NCI-H1694 (cell line): ENCODE measurements at regions not wholly inside any gene's neighbourhood (a gene's known extent, or its start where the extent isn't known, plus 50 kb on each side); places are given as distances from the start of the nearest gene placed in this dataset.
"Not testable (repeated sequence)": the region's sequence is repeated elsewhere in the genome, so short reads cannot be mapped to it uniquely, and the experiment has no call there.

Experiments used
- DNase-seq: peaks from one replicate; lab custom pipeline; 2025; lab: John Stamatoyannopoulos, UW

DNA sequence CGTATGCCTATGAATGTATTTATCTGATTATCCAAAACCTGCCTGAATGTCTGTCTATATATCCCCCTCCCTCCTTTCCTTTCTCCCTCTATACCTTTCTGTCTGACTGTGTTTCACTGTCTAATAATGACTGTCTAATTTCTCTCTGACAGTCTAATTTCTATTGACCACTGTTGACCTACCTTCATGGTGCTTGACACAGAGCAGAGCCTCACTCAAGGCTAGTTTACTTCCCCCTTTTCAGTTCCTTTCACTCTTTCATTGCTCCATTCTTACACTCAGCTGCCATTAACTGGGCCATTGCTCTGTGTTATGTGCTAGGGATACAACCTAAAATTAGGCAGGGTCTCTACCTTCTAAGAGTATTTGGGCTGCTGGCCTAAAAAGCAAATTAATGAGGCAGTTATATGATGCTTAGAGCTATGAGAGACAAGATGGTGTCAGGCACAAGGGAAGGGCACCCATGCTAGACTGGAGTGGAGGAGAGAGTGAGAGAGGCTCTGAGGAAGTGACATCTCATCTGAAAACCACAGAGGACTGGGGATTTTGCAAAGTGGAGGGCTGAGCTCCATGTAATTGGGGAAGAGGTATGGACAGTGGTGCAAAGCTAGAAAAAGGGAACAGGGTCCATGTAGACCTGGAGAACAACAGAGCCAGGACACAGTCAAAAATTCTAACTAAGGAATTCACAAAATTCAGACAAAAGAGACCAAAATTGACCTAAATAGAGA lies 348.6 kb upstream of the CHRNA7 start:
- DNase-seq = not testable (repeated sequence)

- not testable (repeated sequence) for DNase-seq
These were observed 343.2 kb upstream of the CHRNA7 start for GRCh38 chr15:31687088-31687487.

- not testable (repeated sequence) for DNase-seq
These were observed 333.8 kb upstream of the CHRNA7 start for GRCh38 chr15:31696509-31696908.

DNA sequence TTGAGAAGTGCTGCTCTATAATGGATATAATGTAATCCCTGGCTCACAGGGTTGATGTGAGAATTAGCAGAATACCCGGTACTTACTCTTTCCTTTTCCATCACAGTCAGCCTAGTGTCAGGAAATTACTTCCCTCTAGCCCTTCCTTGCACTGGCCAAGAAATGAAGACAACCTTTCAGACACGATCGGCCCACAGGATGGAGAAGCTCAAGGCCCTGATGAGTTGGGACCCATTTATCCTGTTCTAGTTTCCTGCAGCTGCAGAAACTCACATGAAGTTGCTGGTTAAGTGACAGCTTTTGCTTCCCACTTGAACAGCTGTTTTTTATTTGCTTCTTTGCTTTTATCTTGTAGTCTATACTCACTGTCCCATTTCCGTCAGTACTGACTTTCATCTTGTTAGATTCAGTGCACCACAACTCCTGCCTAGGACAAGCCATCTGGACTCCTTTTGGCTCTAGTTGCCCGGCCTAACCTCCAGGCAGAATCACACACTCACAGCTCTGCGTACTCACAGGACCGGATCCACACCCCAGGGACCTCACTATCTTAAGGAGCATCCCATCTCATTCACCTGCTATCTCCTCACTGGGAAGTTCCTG lies 325.1 kb upstream of the CHRNA7 start:
- DNase-seq = not testable (repeated sequence)

DNA sequence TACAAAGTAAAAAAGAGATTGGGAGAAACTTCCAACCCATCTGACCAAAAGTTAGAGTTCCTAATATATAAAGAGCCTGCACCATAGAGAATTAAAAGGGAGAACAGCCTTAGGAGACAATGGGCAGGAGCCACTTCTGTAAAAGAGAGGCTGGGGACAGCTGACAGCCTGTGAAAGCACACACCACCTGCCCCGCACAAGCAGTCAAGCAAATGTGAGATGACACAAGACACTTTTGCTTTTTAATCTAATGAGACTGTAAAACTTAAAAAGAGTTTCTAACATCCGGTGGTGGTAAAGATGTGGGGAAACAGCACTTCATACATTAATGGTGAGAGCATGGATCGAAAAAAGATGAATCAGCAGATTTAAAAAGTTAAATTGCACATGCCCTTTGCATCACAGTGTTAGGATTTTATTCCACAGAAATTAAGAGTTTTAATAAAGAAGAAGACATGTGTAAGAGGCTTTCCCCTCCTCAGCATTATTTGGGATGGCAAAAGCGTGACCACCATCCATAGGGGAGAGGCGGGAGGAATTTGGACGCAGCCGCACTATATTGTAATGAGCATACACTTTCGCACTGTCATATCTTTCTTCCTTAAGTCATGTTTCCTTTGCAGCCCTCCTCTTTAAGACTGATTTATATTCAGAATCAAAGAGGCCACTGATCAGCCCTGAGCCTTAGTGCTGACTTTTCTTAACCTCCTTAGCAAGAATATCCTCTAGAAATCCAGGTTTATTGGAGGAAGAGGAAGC lies 322.2 kb upstream of the CHRNA7 start:
- DNase-seq = not testable (repeated sequence)

- DNase-seq = not testable (repeated sequence)
These were observed 321.5 kb upstream of the CHRNA7 start for GRCh38 chr15:31708703-31709327.

GRCh38 chr15:31709479-31709878 lies 320.8 kb upstream of the CHRNA7 start:
- DNase-seq = not testable (repeated sequence)

- not testable (repeated sequence) for DNase-seq
These were observed 319.5 kb upstream of the CHRNA7 start for GRCh38 chr15:31710806-31711205.

GRCh38 chr15:31715208-31715607 lies 315.1 kb upstream of the CHRNA7 start:
- not testable (repeated sequence) for DNase-seq

- DNase-seq = not testable (repeated sequence)
These were observed 311.7 kb upstream of the CHRNA7 start for GRCh38 chr15:31718625-31719024.

- not testable (repeated sequence) for DNase-seq
These were observed 310.8 kb upstream of the CHRNA7 start for GRCh38 chr15:31719396-31720022.

DNA sequence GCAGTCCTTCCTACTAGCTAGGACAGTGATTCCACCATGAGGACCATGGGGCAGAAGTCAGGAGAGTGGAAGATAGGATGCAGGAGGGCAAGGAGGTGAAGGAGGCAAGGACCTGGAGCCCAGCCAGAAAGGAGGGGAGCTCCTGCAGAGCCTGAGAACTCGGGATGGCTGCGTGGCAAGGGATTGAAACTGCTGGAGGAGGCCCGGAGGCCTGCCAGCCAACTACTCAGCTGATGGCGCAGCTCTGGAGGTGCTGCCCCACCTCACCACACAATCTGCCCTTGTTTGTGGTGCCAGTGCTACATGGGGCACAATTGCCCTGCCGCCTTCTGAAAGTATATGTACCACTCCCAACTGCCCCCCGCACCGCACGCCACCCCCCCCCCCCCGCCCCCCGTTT lies 307.3 kb upstream of the CHRNA7 start:
- DNase-seq = not testable (repeated sequence)

GRCh38 chr15:31724903-31725302 lies 305.4 kb upstream of the CHRNA7 start:
- DNase-seq = not testable (repeated sequence)

- not testable (repeated sequence) for DNase-seq
These were observed 304.7 kb upstream of the CHRNA7 start for GRCh38 chr15:31725619-31726018.

- DNase-seq = no peak
These were observed 302.7 kb upstream of the CHRNA7 start for GRCh38 chr15:31727612-31728011.

GRCh38 chr15:31732726-31733125 lies 297.6 kb upstream of the CHRNA7 start:
- no peak for DNase-seq

DNA sequence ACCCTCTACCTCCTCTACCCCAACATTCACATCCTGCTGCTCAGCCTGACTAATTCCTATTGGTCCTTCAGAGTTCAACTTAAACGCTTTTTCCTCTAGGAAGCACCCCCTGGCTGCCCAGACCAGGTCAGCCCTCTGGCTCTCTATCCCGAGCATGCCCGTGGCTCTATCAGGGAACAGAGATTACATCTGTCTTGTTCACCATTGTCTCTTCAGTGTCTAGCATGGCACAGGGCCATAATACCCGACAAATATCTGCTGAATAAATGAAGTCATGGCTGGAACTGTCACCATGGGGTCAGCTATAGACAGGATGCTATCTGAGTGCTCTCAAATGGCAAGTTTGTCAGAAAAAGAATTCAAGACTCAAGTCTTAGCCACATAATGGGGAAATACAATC lies 296.9 kb upstream of the CHRNA7 start:
- DNase-seq = no peak

DNA sequence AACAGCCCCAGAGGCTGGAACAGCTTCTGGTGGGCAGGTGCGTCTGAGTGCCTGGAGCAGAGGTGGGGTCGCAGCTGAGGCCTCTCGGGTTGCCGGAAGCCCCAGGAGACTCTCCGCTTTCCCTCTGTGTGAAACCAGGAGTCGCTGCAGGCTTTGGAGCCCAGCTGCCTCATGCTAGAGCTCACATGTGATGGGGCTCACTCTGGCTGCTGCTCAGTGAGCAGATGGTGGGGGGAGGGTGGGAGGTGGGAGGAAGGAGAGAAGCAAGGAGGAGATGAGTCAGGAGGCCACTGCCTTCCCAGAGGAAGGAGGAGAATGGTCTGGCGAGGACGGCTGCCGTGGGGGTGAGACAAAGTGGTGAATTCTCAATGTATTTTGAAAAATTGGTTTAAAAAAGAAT lies 290.1 kb upstream of the CHRNA7 start:
- DNase-seq = peak; percentile 68

DNA sequence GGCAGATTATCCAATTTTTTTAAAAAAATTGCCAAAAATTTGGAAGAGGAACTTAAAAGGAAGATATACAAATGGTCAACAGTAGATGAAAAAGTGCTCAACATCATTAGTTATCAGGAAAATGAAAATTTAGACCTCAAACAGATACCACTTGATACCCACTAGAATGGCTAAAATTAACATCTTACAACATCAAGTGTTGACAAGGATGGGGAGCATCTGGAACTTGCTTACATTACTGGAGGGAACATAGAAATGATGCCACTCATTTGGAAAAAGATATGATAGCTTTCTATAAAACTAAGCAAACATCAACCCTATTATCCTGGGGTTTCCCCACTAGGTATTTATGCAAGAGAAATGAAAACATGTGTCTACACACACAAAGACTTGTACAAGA lies 284.5 kb upstream of the CHRNA7 start:
- no peak for DNase-seq

DNA sequence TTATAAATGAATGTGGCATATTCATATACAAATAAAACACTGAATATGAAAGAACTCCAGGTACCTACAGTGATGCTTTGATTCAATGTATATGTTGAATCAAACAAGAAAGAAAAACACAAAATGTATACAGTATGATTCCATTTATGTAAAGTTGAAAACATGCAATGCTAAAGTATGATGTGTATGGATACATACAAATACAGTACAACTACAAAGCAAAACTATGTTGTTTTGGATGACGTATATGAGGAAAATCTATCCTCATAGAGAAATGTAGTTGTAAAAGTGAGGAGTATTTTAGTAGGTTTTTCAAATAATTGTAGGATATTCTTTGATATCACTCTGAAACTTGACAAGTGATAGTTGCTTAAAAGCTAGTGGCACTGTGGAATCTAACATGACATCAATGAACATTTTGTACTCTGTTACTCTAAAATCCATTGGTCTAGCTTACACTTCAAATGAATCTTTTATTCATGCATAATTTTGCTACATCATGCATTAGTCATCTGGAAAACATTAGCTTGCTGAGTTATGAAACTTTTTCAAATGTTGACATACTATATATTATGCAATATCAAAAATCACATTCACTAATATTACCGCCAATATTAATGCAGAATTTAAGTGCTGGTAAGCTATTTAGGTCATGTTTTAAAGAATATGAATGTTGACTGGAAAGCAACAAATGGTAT lies 278.1 kb upstream of the CHRNA7 start:
- no peak for DNase-seq

DNA sequence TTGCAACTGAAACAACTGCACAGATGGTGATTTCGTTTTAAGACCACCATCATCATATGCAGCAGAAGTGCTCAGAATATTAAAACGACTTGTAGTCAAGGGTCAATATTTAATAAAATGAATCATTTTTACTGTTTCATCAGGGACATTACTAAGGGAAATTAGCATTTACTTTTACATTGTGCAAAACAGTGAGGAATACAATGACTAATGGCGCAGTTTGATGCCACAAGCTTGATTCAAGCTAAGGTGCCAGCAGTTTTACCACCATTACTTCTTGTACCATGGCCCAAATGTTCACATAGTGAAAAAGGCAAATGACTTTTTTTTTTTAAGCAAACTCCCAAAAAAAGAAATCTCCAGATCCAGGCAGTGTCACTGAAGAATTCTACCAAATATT lies 277.4 kb upstream of the CHRNA7 start:
- no peak for DNase-seq
